GM18517 (cell line): ENCODE measurements at regions not wholly inside any gene's neighbourhood (a gene's known extent, or its start where the extent isn't known, plus 50 kb on each side); places are given as distances from the start of the nearest gene placed in this dataset.

Experiments
- ATAC-seq: cut with Tn5 transposase; IDR thresholded peaks from one replicate; pipeline ENCODE4 v1.9.1; 2021; ENCODE audit warnings: mild to moderate bottlenecking, moderate library complexity; ENCODE audit not compliant: unreplicated experiment

GRCh38 chr2:216745453-216745852 lies 50.1 kb upstream of the IGFBP5 start:
- no peak for ATAC-seq
